Mesendoderm (in vitro differentiated cells): ENCODE measurements at regions not wholly inside any gene's neighbourhood (a gene's known extent, or its start where the extent isn't known, plus 50 kb on each side); places are given as distances from the start of the nearest gene placed in this dataset.

ENCODE experiments used
- DNase-seq: peaks from one replicate; pipeline ENCODE4 v3.0.0; 2013
- H2AK5ac ChIP-seq: 2 replicates; pipeline ENCODE4 v1.6.1; 2013; ENCODE audit warnings: low read length, inconsistent platforms
- H2BK120ac ChIP-seq: 2 replicates; pipeline ENCODE4 v1.6.1; 2013; ENCODE audit warnings: low read depth, mild to moderate bottlenecking, low read length, moderate library complexity, mixed read lengths
- H2BK15ac ChIP-seq: replicated peaks from 2 replicates; pipeline ENCODE4 v1.6.1; 2013; ENCODE audit warnings: low read depth, mild to moderate bottlenecking, moderate library complexity
- H2BK5ac ChIP-seq: 2 replicates; pipeline ENCODE4 v1.6.1; 2013; ENCODE audit warnings: low read length, inconsistent platforms
- H3K18ac ChIP-seq: 2 replicates; pipeline ENCODE4 v1.6.1; 2013; ENCODE audit warnings: mild to moderate bottlenecking, low read length, mixed read lengths
- H3K23ac ChIP-seq: one replicate; pipeline ENCODE4 v1.6.1; 2013; ENCODE audit warnings: low read length
- H3K27ac ChIP-seq: 2 replicates; pipeline ENCODE4 v1.5.1; 2013; ENCODE audit warnings: low read depth, mild to moderate bottlenecking, inconsistent platforms, low read length, moderate library complexity
- H3K27me3 ChIP-seq: 2 replicates; pipeline ENCODE4 v1.6.1; 2013; ENCODE audit warnings: low read length, control low read depth, mild to moderate bottlenecking, inconsistent platforms; ENCODE audit not compliant: insufficient read depth, poor library complexity
- H3K36me3 ChIP-seq: 2 replicates; pipeline ENCODE4 v1.6.1; 2013; ENCODE audit warnings: low read length, inconsistent platforms; ENCODE audit not compliant: control insufficient read depth, insufficient read depth
- H3K4ac ChIP-seq: one replicate; pipeline ENCODE4 v1.6.1; 2013; ENCODE audit warnings: low read depth, mild to moderate bottlenecking, low read length, moderate library complexity
- H3K4me1 ChIP-seq: 2 replicates; pipeline ENCODE4 v1.6.1; 2013; ENCODE audit warnings: low read depth, low read length, inconsistent platforms; ENCODE audit not compliant: control insufficient read depth
- H3K4me2 ChIP-seq: 2 replicates; pipeline ENCODE4 v1.6.1; 2013; ENCODE audit warnings: low read length
- H3K4me3 ChIP-seq: 2 replicates; pipeline ENCODE4 v1.5.1; 2013; ENCODE audit warnings: mild to moderate bottlenecking, low read length
- H3K56ac ChIP-seq: one replicate; pipeline ENCODE4 v1.6.1; 2013; ENCODE audit warnings: low read length
- H3K79me1 ChIP-seq: 2 replicates; pipeline ENCODE4 v1.6.1; 2013; ENCODE audit warnings: low read length, inconsistent platforms
- H3K79me2 ChIP-seq: 2 replicates; pipeline ENCODE4 v1.6.1; 2013; ENCODE audit warnings: mild to moderate bottlenecking, low read length; ENCODE audit not compliant: control insufficient read depth, insufficient read depth
- H3K9ac ChIP-seq: 2 replicates; pipeline ENCODE4 v1.6.1; 2013; ENCODE audit warnings: low read length, inconsistent platforms
- H4K5ac ChIP-seq: one replicate; pipeline ENCODE4 v1.6.1; 2013; ENCODE audit warnings: low read length
- H4K8ac ChIP-seq: one replicate; pipeline ENCODE4 v1.6.1; 2013; ENCODE audit warnings: low read depth, mild to moderate bottlenecking, control low read depth, low read length, moderate library complexity
- WGBS: extraction: QIAGEN DNeasy Blood & Tissue Kit; methylation state at CpG from one replicate; pipeline ENCODE4 v1.1.7; 2013; ENCODE audit warnings: low lambda C conversion rate, missing lambda C conversion rate; ENCODE audit not compliant: insufficient coverage; ENCODE audit errors: extremely low coverage; 5-methylcytosine and 5-hydroxymethylcytosine counted together

GRCh38 chr3:182116386-182116785 lies 404.7 kb downstream of the SOX2 start:
- Histone ChIP-seq H3K4ac (no peak overlapping the region), H3K4me1 (no peaks in the 10 kb centered on the region)
- no CpG with 5 or more reads among the region's 2 CpGs for WGBS

GRCh38 chr3:182117131-182117530 lies 405.4 kb downstream of the SOX2 start:
- WGBS: 100% methylated on average over 3 of the region's 8 CpGs
- no peak overlapping the region for H3K4me2 ChIP-seq

More at GRCh38 chr3:182116386-182116785, 404.7 kb downstream of the SOX2 start:
- Histone ChIP-seq H2BK15ac (no peak overlapping the region), H3K36me3 (no peaks in the 10 kb centered on the region), H3K9ac (no peak overlapping the region), H4K5ac (no peak overlapping the region), H3K79me2 (no peaks in the 10 kb centered on the region), H4K8ac (no peak overlapping the region), H3K56ac (no peak overlapping the region), H3K79me1 (no peaks in the 10 kb centered on the region), H3K18ac (no peak overlapping the region), H2BK120ac (no peak overlapping the region), H3K23ac (no peak overlapping the region), H2BK5ac (no peak overlapping the region), H2AK5ac (no peak overlapping the region), H3K27ac (no peak overlapping the region), H3K4me2 (no peak overlapping the region), H3K27me3 (no peaks in the 10 kb centered on the region), H3K4me3 (no peak overlapping the region)
- DNase-seq: no peak

GRCh38 chr3:182117583-182117982 lies 405.9 kb downstream of the SOX2 start:
- Histone ChIP-seq H3K4me3 (no peak overlapping the region), H3K79me1 (no peaks in the 10 kb centered on the region), H3K4me1 (no peaks in the 10 kb centered on the region), H2BK5ac (no peak overlapping the region), H2BK15ac (no peak overlapping the region), H4K8ac (no peak overlapping the region), H2AK5ac (no peak overlapping the region), H3K4me2 (no peak overlapping the region), H3K36me3 (no peaks in the 10 kb centered on the region), H3K79me2 (no peaks in the 10 kb centered on the region), H3K18ac (no peak overlapping the region), H4K5ac (no peak overlapping the region), H3K27ac (no peak overlapping the region), H2BK120ac (no peak overlapping the region), H3K4ac (no peak overlapping the region), H3K23ac (no peak overlapping the region), H3K56ac (no peak overlapping the region), H3K9ac (no peak overlapping the region), H3K27me3 (no peaks in the 10 kb centered on the region)
- no peak for DNase-seq
- no CpG with 5 or more reads among the region's 5 CpGs for WGBS

More at GRCh38 chr3:182117131-182117530, 405.4 kb downstream of the SOX2 start:
- H3K27me3 ChIP-seq: no peaks in the 10 kb centered on the region
- no peak overlapping the region for H3K9ac ChIP-seq
- H4K5ac ChIP-seq: no peak overlapping the region
- H3K18ac ChIP-seq: no peak overlapping the region
- H2AK5ac ChIP-seq: no peak overlapping the region
- H3K36me3 ChIP-seq: no peaks in the 10 kb centered on the region
- H2BK5ac ChIP-seq: no peak overlapping the region
- no peak overlapping the region for H2BK15ac ChIP-seq
- no peaks in the 10 kb centered on the region for H3K79me1 ChIP-seq
- H3K4me1 ChIP-seq: no peaks in the 10 kb centered on the region
- no peak overlapping the region for H3K4me3 ChIP-seq
- no peak overlapping the region for H3K23ac ChIP-seq
- no peaks in the 10 kb centered on the region for H3K79me2 ChIP-seq
- H3K4ac ChIP-seq: no peak overlapping the region
- no peak overlapping the region for H3K27ac ChIP-seq
- H2BK120ac ChIP-seq: no peak overlapping the region
- H4K8ac ChIP-seq: no peak overlapping the region
- H3K56ac ChIP-seq: no peak overlapping the region
- no peak for DNase-seq

- Histone ChIP-seq H3K4me1 (no peaks in the 10 kb centered on the region), H3K4me3 (no peak overlapping the region), H2AK5ac (no peak overlapping the region), H2BK15ac (no peak overlapping the region), H3K79me1 (no peaks in the 10 kb centered on the region), H2BK5ac (no peak overlapping the region), H2BK120ac (no peak overlapping the region), H3K27me3 (no peaks in the 10 kb centered on the region), H3K79me2 (no peaks in the 10 kb centered on the region), H3K56ac (no peak overlapping the region), H3K23ac (no peak overlapping the region), H3K9ac (no peak overlapping the region), H4K8ac (no peak overlapping the region), H3K27ac (no peak overlapping the region), H3K4ac (no peak overlapping the region), H4K5ac (no peak overlapping the region), H3K4me2 (no peak overlapping the region), H3K18ac (no peak overlapping the region), H3K36me3 (no peaks in the 10 kb centered on the region)
- DNase-seq: no peak
- no CpG with 5 or more reads among the region's 4 CpGs for WGBS
Measured at GRCh38 chr3:182118066-182118465, 406.3 kb downstream of the SOX2 start.

- H4K8ac ChIP-seq: no peak overlapping the region
- no peak overlapping the region for H2BK15ac ChIP-seq
- no peak overlapping the region for H3K56ac ChIP-seq
- H3K36me3 ChIP-seq: no peaks in the 10 kb centered on the region
- H3K79me1 ChIP-seq: no peaks in the 10 kb centered on the region
- H3K18ac ChIP-seq: no peak overlapping the region
- DNase-seq: peak; percentile 10
- no peak overlapping the region for H2AK5ac ChIP-seq
- H2BK5ac ChIP-seq: no peak overlapping the region
- no peak overlapping the region for H2BK120ac ChIP-seq
- no peak overlapping the region for H3K4ac ChIP-seq
- H3K4me1 ChIP-seq: no peaks in the 10 kb centered on the region
- H3K27ac ChIP-seq: no peak overlapping the region
- H3K4me2 ChIP-seq: no peak overlapping the region
- H3K9ac ChIP-seq: no peak overlapping the region
- no peaks in the 10 kb centered on the region for H3K27me3 ChIP-seq
- no peak overlapping the region for H3K23ac ChIP-seq
- H3K4me3 ChIP-seq: no peak overlapping the region
- no peaks in the 10 kb centered on the region for H3K79me2 ChIP-seq
- H4K5ac ChIP-seq: no peak overlapping the region
- WGBS: no CpG with 5 or more reads among the region's 2 CpGs
Measured at GRCh38 chr3:182121401-182121800, 409.7 kb downstream of the SOX2 start.

- Histone ChIP-seq H2AK5ac (no peak overlapping the region), H4K5ac (no peak overlapping the region), H2BK5ac (no peak overlapping the region), H3K79me2 (no peaks in the 10 kb centered on the region), H3K4me1 (no peaks in the 10 kb centered on the region), H3K36me3 (no peaks in the 10 kb centered on the region), H4K8ac (no peak overlapping the region), H3K27ac (no peak overlapping the region), H3K27me3 (no peaks in the 10 kb centered on the region), H3K18ac (no peak overlapping the region), H3K79me1 (no peaks in the 10 kb centered on the region), H3K4ac (no peak overlapping the region), H3K4me3 (no peak overlapping the region), H2BK120ac (no peak overlapping the region), H2BK15ac (no peak overlapping the region), H3K9ac (no peak overlapping the region), H3K56ac (no peak overlapping the region), H3K23ac (no peak overlapping the region), H3K4me2 (no peak overlapping the region)
- DNase-seq: peak; percentile 15
- no CpG with 5 or more reads among the region's 3 CpGs for WGBS
Measured at GRCh38 chr3:182122779-182123178, 411.1 kb downstream of the SOX2 start.
